ENCODE measurements at regions not wholly inside any gene's neighbourhood (a gene's known extent, or its start where the extent isn't known, plus 50 kb on each side); places are given as distances from the start of the nearest gene placed in this dataset.

DNA sequence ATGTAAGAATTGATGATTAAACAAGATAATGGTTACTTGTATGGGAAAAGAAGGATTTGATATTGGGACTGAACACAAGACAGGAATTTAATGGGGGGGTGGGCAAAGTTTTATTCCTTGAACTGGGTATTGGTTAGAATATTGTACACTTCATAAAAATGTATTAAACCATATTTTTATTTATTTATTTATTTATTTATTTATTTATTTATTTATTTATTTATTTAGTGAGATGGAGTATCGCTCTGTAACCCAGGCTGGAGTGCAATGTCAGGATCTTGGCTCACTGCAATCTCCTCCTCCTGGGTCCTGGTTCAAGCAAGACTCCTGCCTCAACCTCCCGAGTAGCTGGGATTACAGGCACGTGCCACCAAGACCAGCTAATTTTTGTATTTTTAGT, 287.1 kb upstream of the SLITRK5 start:
- Mint-ChIP-seq H3K9me3 (ENCODE audit: low read depth) (no peaks in the 10 kb centered on the region), H3K27me3 (ENCODE audit: low read depth) (no peaks in the 10 kb centered on the region), H3K27ac (ENCODE audit: unreplicated experiment) (no peak overlapping the region), H3K4me3 (ENCODE audit: unreplicated experiment) (no peak overlapping the region), H3K36me3 (ENCODE audit: low read depth) (no peaks in the 10 kb centered on the region), H3K4me1 (ENCODE audit: low read depth) (no peaks in the 10 kb centered on the region)
- TF ChIP-seq, protein P1, sequence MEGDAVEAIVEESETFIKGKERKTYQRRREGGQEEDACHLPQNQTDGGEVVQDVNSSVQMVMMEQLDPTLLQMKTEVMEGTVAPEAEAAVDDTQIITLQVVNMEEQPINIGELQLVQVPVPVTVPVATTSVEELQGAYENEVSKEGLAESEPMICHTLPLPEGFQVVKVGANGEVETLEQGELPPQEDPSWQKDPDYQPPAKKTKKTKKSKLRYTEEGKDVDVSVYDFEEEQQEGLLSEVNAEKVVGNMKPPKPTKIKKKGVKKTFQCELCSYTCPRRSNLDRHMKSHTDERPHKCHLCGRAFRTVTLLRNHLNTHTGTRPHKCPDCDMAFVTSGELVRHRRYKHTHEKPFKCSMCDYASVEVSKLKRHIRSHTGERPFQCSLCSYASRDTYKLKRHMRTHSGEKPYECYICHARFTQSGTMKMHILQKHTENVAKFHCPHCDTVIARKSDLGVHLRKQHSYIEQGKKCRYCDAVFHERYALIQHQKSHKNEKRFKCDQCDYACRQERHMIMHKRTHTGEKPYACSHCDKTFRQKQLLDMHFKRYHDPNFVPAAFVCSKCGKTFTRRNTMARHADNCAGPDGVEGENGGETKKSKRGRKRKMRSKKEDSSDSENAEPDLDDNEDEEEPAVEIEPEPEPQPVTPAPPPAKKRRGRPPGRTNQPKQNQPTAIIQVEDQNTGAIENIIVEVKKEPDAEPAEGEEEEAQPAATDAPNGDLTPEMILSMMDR (IDR thresholded peaks at IDR 0.05) = no peak
- no peak for DNase-seq (ENCODE audit: low spot score)

DNA sequence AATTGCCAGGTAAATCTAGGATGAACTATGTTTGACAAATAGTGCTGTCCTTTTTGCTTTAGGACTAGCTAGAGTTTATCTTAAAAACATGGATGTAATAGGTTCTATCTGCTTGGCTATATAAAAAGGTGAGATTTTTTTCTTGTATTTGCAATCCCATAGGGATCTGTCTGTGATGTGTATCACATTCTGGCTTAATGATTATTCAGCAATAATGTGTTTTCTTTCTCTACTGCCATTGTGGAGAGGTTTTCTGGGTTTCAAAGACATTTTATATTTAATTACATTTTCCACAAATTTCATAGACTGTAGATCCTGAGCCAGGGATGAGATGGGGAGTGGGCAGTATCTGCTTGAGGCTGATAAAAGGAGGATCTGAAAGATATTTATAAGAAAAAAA, 277.8 kb upstream of the SLITRK5 start:
- Mint-ChIP-seq H3K27me3 (ENCODE audit: low read depth) (peaks cover 6% of the 10 kb centered on the region), H3K4me1 (ENCODE audit: low read depth) (no peaks in the 10 kb centered on the region), H3K27ac (ENCODE audit: unreplicated experiment) (no peak overlapping the region), H3K36me3 (ENCODE audit: low read depth) (no peaks in the 10 kb centered on the region), H3K9me3 (ENCODE audit: low read depth) (peaks cover 4% of the 10 kb centered on the region), H3K4me3 (ENCODE audit: unreplicated experiment) (no peak overlapping the region)
- no peak for DNase-seq (ENCODE audit: low spot score)
- TF ChIP-seq, protein P1 (IDR thresholded peaks at IDR 0.05) = no peak

DNA sequence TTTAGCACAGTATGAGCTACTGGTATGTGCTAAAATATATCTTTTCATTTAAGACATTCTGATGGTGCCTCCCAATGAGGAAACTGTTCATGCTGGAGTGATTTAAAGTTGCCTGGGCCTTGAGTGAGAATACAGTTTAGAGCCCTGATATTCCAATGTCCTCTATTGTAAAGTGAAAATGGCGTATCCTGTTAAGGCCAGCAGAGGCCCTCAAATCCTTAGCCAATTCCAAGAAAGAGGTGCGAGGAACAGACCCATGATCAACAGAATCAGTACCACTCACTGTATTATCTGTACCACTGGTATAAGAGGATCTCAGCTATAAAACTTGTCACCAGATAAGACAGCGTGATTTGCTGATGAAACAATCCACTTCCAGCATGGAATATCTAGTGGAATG, 273.1 kb upstream of the SLITRK5 start:
- DNase-seq (ENCODE audit: low spot score) = no peak
- Mint-ChIP-seq H3K4me1 (ENCODE audit: low read depth) (no peaks in the 10 kb centered on the region), H3K4me3 (ENCODE audit: unreplicated experiment) (no peak overlapping the region), H3K36me3 (ENCODE audit: low read depth) (no peaks in the 10 kb centered on the region), H3K27ac (ENCODE audit: unreplicated experiment) (no peak overlapping the region), H3K9me3 (ENCODE audit: low read depth) (no peaks in the 10 kb centered on the region), H3K27me3 (ENCODE audit: low read depth) (peaks cover 4% of the 10 kb centered on the region)
- TF ChIP-seq, protein P1 (IDR thresholded peaks at IDR 0.05) = no peak

DNA sequence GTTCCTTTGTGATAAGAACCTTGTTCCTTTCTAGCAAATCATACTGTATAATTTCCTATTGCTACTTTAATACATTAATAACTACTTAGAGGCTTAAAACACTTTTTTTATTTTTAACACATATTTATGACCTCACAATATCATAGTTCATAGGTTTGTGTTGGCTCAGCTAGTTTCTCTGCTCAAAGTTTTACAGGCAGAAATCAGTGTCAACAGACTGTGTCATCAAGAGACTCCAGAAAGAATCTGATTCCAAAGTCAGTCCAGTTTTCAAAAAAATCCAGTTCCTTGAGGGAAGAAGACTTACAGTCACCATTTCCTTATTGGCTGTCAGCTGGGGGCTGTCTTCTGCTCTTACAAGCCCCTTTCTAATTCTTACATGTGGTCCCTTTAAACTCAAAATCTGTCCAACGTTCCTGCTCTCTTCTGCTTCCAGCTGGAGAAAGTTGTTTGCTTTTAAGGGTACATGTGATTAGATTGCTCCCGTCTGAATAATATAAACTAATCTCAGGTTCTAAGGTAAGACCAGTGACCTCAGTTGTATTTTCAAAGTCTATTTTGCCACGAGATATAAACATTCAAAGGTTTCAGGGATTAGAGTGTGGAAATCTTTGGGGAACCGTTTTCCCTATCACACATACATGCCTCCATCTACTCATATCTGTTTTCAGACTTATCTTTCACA, 267.3 kb upstream of the SLITRK5 start:
- H3K4me3 Mint-ChIP-seq (ENCODE audit: unreplicated experiment) = no peak overlapping the region

DNA sequence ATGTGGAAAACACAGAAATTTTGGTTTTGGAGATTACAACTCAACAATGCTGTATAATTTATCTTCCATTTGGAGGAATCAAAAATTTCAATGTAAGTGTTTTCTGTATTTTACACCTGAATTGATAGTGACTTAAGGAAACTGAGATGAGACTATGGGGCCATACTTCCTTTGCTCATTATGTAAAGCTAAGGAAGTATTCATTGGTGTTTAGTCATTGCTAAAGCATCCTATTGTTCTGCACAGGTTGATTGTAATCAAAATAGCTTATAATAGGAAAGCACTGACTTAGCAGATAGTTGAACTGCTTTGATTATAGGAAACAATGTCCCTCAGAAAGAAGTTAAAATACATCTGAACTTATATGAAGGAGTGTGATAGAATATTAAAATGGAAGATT, 244.4 kb upstream of the SLITRK5 start:
- Mint-ChIP-seq H3K27me3 (ENCODE audit: low read depth) (peaks cover 3% of the 10 kb centered on the region), H3K9me3 (ENCODE audit: low read depth) (no peaks in the 10 kb centered on the region), H3K27ac (ENCODE audit: unreplicated experiment) (no peak overlapping the region), H3K36me3 (ENCODE audit: low read depth) (no peaks in the 10 kb centered on the region), H3K4me1 (ENCODE audit: low read depth) (no peaks in the 10 kb centered on the region), H3K4me3 (ENCODE audit: unreplicated experiment) (no peak overlapping the region)
- no peak for DNase-seq (ENCODE audit: low spot score)
- TF ChIP-seq, protein P1 (IDR thresholded peaks at IDR 0.05) = no peak

More for the DNA sequence above, 267.3 kb upstream of the SLITRK5 start:
- H3K9me3 Mint-ChIP-seq (ENCODE audit: low read depth) = no peaks in the 10 kb centered on the region
- TF ChIP-seq, protein P1 (IDR thresholded peaks at IDR 0.05) = no peak
- no peaks in the 10 kb centered on the region for H3K4me1 Mint-ChIP-seq (ENCODE audit: low read depth)
- H3K36me3 Mint-ChIP-seq (ENCODE audit: low read depth) = no peaks in the 10 kb centered on the region
- no peak for DNase-seq (ENCODE audit: low spot score)
- no peak overlapping the region for H3K27ac Mint-ChIP-seq (ENCODE audit: unreplicated experiment)
- no peaks in the 10 kb centered on the region for H3K27me3 Mint-ChIP-seq (ENCODE audit: low read depth)

Measured in chondrocyte (in vitro differentiated cells).